ENCODE measurements at regions not wholly inside any gene's neighbourhood (a gene's known extent, or its start where the extent isn't known, plus 50 kb on each side); places are given as distances from the start of the nearest gene placed in this dataset.

DNA sequence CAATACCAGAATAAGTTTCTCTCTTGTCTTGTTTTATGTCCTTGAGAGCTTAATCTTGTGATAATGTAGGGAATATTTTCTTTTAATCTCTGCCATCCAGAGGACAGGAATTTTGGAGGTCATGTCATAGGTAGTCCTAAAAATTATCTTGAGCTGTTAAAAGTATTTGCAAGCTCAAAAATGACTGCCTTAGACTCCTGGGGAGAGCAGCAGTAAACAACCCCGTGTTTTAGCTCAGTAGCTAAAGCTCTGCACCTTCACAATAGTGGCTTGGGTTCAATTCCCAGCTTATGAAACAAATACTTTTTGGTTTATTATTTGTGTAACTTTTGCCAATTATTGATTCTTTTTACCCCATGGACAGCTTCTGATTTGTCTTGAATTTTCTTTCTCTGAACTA lies 99.4 kb upstream of the OLFM3 start:
- TF ChIP-seq, protein P1, sequence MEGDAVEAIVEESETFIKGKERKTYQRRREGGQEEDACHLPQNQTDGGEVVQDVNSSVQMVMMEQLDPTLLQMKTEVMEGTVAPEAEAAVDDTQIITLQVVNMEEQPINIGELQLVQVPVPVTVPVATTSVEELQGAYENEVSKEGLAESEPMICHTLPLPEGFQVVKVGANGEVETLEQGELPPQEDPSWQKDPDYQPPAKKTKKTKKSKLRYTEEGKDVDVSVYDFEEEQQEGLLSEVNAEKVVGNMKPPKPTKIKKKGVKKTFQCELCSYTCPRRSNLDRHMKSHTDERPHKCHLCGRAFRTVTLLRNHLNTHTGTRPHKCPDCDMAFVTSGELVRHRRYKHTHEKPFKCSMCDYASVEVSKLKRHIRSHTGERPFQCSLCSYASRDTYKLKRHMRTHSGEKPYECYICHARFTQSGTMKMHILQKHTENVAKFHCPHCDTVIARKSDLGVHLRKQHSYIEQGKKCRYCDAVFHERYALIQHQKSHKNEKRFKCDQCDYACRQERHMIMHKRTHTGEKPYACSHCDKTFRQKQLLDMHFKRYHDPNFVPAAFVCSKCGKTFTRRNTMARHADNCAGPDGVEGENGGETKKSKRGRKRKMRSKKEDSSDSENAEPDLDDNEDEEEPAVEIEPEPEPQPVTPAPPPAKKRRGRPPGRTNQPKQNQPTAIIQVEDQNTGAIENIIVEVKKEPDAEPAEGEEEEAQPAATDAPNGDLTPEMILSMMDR (IDR thresholded peaks at IDR 0.05), result no peak
- no peak for TF ChIP-seq POLR2A (IDR thresholded peaks at IDR 0.05)

Measured in upper lobe of left lung (tissue), 4 donors.